ENCODE measurements at regions not wholly inside any gene's neighbourhood (a gene's known extent, or its start where the extent isn't known, plus 50 kb on each side); places are given as distances from the start of the nearest gene placed in this dataset.

DNA sequence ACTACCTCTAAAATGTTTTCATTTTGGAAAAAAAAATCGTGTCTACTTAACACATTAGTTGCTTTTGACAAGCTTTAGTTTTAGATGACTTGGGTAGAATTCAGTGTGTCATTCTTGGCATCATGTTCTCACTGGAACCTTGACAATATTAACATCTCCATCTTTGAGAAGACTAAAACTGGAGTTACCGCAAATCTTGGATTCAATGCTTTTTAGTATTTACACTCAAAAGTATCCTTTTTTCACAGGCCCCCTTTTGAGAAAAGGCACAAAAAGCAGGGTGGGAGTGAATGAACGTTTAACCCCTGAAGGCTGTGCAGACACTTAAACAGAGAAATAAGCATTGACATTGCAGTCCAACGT lies 549.1 kb downstream of the CSNK1G3 start:
- H3K4me3 ChIP-seq (ENCODE audit: insufficient read depth, low read depth, low read length): no peak overlapping the region
- H3K27me3 ChIP-seq (ENCODE audit: control insufficient read depth, insufficient read depth, low read length, poor library complexity, severe bottlenecking): no peaks in the 10 kb centered on the region
- H3K36me3 ChIP-seq (ENCODE audit: control insufficient read depth, insufficient read depth, low read length): no peaks in the 10 kb centered on the region
- H3K27ac ChIP-seq (ENCODE audit: insufficient read depth, low read depth, low read length, poor library complexity, severe bottlenecking): no peak overlapping the region
- WGBS, 2 experiments: 85 to 94% methylated on average over 2 to 4 of the region's 4 CpGs
- H3K4me1 ChIP-seq (ENCODE audit: control insufficient read depth, insufficient read depth, low read length): no peaks in the 10 kb centered on the region
- H3K9me3 ChIP-seq (ENCODE audit: control insufficient read depth, low read length): no peaks in the 10 kb centered on the region

DNA sequence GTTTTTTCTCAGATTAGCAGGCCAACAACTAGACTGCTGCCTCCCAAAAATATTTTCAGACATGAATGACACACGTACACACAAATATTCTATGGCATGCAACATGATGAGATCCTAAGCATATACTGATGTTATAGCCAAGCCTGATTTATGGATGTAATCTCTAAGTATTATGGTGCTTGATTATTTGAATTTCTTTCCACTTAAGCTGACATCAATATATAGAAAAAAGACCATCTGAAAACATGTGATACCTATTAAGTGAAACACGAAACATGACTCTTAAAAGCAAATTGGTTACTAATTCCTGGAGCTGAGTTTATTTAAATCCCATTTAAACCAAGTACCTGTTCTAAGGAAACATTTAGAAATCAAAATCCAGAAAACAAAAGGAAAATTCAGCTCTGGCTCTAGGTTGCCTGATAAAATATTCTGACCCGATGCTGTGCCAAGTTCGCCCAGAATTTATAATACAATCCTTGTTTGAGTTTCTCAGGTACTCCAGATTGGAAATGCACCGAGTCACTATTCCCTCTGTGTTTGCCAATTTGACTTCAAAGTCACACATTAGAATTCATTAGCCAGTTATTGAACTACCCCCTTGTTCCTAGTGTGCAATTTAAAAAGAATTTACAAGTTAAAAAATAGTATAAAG lies 548.6 kb downstream of the CSNK1G3 start:
- Histone ChIP-seq H3K4me3 (ENCODE audit: insufficient read depth, low read depth, low read length) (no peak overlapping the region), H3K27me3 (ENCODE audit: control insufficient read depth, insufficient read depth, low read length, poor library complexity, severe bottlenecking) (no peaks in the 10 kb centered on the region), H3K36me3 (ENCODE audit: control insufficient read depth, insufficient read depth, low read length) (no peaks in the 10 kb centered on the region), H3K9me3 (ENCODE audit: control insufficient read depth, low read length) (no peaks in the 10 kb centered on the region), H3K27ac (ENCODE audit: insufficient read depth, low read depth, low read length, poor library complexity, severe bottlenecking) (no peak overlapping the region), H3K4me1 (ENCODE audit: control insufficient read depth, insufficient read depth, low read length) (no peaks in the 10 kb centered on the region)
- 77 to 93% methylated on average over 4 to 5 of the region's 5 CpGs for WGBS, 2 experiments

DNA sequence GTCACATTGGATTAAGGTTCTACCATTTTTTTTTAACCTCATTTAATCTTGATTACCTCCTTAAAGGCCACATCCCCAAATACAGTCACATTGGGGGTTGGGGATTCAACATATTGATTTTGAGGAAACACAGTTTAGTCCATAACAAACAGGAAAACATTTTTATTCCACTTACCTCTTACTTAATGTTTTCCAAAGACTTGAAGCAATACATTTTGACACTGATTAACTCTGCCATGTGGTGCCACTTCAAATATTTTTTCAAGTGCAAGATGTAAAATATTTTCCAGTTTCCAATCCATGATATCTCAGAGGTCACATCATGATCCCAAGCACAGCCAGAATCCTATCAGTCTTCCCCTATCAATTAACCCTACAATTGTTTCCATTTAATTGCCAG lies 548.0 kb downstream of the CSNK1G3 start:
- H3K27me3 ChIP-seq (ENCODE audit: control insufficient read depth, insufficient read depth, low read length, poor library complexity, severe bottlenecking): no peaks in the 10 kb centered on the region
- H3K9me3 ChIP-seq (ENCODE audit: control insufficient read depth, low read length): no peaks in the 10 kb centered on the region
- H3K27ac ChIP-seq (ENCODE audit: insufficient read depth, low read depth, low read length, poor library complexity, severe bottlenecking): no peak overlapping the region
- no peaks in the 10 kb centered on the region for H3K36me3 ChIP-seq (ENCODE audit: control insufficient read depth, insufficient read depth, low read length)
- no peak overlapping the region for H3K4me3 ChIP-seq (ENCODE audit: insufficient read depth, low read depth, low read length)
- H3K4me1 ChIP-seq (ENCODE audit: control insufficient read depth, insufficient read depth, low read length): no peaks in the 10 kb centered on the region

DNA sequence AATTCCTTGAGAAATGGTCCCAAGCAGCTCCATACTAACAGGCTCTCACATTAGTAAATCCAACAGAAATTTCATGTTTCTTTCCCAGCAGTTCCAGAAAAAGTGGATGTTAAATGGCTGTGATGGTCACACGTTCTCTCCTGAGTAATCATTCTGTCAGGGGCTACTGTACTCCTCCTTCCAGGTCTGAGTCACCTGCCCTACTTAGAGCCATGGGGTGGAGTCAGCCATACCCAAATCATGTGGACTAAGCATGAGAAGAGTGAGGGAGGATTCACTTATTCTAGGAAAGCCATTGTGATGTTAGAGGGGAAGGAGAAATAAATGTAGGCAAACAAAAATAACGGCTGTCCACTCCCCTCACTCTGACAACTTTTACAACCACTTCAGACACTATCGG lies 547.2 kb downstream of the CSNK1G3 start:
- H3K27me3 ChIP-seq (ENCODE audit: control insufficient read depth, insufficient read depth, low read length, poor library complexity, severe bottlenecking): no peaks in the 10 kb centered on the region
- WGBS, 2 experiments: 93 to 96% methylated on average over 3 of the region's 3 CpGs

DNA sequence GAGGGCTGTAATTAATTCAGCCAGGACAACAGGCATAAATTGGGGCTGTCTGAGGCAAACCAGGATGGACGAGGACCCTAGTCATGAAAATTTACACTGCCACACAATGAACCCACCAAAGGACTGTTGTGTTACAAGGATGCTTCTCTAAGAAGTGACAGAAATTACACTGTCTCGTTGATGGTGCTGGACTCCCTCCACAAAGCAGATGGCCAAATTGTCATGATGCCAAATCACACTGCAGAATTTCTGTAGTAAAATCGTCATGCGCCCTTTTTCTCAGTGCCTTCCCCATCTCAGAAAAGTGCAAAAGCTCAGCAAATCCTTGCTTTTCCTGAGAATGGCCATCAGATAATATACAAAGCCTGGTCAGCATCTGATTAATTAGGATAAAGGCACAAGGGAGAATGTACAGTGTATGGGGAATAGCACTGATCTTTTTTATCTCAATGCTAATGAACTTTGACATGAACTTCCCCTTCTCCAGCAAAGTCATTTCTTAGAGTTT lies 545.8 kb downstream of the CSNK1G3 start:
- H3K4me1 ChIP-seq (ENCODE audit: control insufficient read depth, insufficient read depth, low read length): no peaks in the 10 kb centered on the region

More for the DNA sequence above, 547.2 kb downstream of the CSNK1G3 start:
- Histone ChIP-seq H3K4me3 (ENCODE audit: insufficient read depth, low read depth, low read length) (no peak overlapping the region), H3K4me1 (ENCODE audit: control insufficient read depth, insufficient read depth, low read length) (no peaks in the 10 kb centered on the region), H3K27ac (ENCODE audit: insufficient read depth, low read depth, low read length, poor library complexity, severe bottlenecking) (no peak overlapping the region), H3K36me3 (ENCODE audit: control insufficient read depth, insufficient read depth, low read length) (no peaks in the 10 kb centered on the region), H3K9me3 (ENCODE audit: control insufficient read depth, low read length) (no peaks in the 10 kb centered on the region)

DNA sequence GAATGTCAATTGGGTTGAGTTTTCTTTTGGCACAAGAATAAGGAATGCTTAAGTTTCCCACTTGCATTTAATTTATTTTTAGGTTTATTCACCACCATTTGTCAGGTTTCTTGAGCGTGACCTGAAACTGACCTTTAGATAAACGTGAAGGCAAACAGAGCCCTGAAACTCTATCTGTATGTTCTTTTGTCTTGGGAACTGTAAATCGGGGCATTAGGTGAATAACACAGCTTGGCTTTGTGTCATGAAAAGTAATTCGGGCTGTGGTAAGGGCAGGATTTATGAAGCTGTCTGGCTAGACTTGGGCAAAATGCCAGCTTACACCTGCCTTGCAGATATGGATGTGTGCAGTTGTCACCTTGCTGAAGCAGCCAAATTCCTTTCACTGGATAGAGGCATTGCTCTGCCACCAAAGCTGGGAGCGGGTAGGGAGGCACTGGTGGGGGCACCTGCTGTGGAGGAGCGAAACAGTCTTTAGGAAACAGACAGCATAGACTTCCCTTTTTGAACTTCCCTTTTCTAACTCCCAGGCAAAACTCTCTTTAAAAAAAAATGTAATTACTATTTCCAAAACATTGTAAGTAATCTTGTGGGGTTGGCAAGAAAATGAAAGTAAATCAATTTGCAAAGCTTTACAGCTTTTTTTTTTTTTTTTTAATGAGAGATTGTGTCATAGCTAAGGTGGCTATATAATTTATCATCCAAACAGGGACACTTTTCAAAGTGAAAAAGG lies 545.2 kb downstream of the CSNK1G3 start:
- Histone ChIP-seq H3K27me3 (ENCODE audit: control insufficient read depth, insufficient read depth, low read length, poor library complexity, severe bottlenecking) (no peaks in the 10 kb centered on the region), H3K4me1 (ENCODE audit: control insufficient read depth, insufficient read depth, low read length) (no peaks in the 10 kb centered on the region), H3K4me3 (ENCODE audit: insufficient read depth, low read depth, low read length) (no peak overlapping the region), H3K36me3 (ENCODE audit: control insufficient read depth, insufficient read depth, low read length) (no peaks in the 10 kb centered on the region), H3K9me3 (ENCODE audit: control insufficient read depth, low read length) (no peaks in the 10 kb centered on the region), H3K27ac (ENCODE audit: insufficient read depth, low read depth, low read length, poor library complexity, severe bottlenecking) (no peak overlapping the region)
- WGBS, 2 experiments: 84 to 87% methylated on average over 5 to 6 of the region's 6 CpGs

More for the DNA sequence above, 545.8 kb downstream of the CSNK1G3 start:
- H3K27me3 ChIP-seq (ENCODE audit: control insufficient read depth, insufficient read depth, low read length, poor library complexity, severe bottlenecking): no peaks in the 10 kb centered on the region
- H3K36me3 ChIP-seq (ENCODE audit: control insufficient read depth, insufficient read depth, low read length): no peaks in the 10 kb centered on the region
- H3K4me3 ChIP-seq (ENCODE audit: insufficient read depth, low read depth, low read length): no peak overlapping the region
- no peak overlapping the region for H3K27ac ChIP-seq (ENCODE audit: insufficient read depth, low read depth, low read length, poor library complexity, severe bottlenecking)
- 92 to 95% methylated on average over 4 of the region's 4 CpGs for WGBS, 2 experiments
- H3K9me3 ChIP-seq (ENCODE audit: control insufficient read depth, low read length): no peaks in the 10 kb centered on the region

DNA sequence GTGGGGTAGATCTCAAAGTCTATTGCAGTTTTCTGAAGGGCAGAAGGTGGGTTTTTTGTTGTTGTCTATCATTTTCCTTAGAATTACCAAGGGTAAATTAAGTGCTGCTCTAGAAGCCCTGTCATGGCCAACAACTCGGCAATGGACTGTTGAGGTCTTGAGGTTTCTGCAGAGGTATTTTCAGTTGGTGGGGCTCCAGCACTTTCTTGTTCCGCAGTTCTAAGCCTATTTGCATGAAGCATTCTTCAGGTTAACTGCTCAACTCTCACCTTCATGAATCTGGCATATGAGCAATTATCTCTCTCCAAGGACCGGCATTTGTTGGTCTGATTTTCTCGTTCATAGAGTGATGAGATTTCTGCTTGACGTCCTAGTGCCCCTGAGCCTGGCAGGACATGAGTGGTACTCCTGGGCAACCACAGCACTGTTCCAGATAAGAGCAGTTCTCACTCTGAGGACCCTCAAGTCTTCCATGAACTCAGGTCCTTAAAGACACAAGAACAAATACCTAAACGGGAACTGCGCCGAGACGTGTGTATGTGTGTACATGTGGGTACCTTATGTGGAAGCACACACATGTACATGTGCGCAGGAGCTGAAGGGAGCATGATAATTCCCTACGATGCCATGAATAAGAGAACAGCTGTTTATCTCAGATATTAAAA lies 544.5 kb downstream of the CSNK1G3 start:
- no peak overlapping the region for H3K4me3 ChIP-seq (ENCODE audit: insufficient read depth, low read depth, low read length)
- H3K36me3 ChIP-seq (ENCODE audit: control insufficient read depth, insufficient read depth, low read length): no peaks in the 10 kb centered on the region
- no peaks in the 10 kb centered on the region for H3K9me3 ChIP-seq (ENCODE audit: control insufficient read depth, low read length)
- H3K27ac ChIP-seq (ENCODE audit: insufficient read depth, low read depth, low read length, poor library complexity, severe bottlenecking): no peak overlapping the region
- H3K4me1 ChIP-seq (ENCODE audit: control insufficient read depth, insufficient read depth, low read length): no peaks in the 10 kb centered on the region
- 95% methylated on average over 11 of the region's 11 CpGs for WGBS, 2 experiments
- H3K27me3 ChIP-seq (ENCODE audit: control insufficient read depth, insufficient read depth, low read length, poor library complexity, severe bottlenecking): no peaks in the 10 kb centered on the region

DNA sequence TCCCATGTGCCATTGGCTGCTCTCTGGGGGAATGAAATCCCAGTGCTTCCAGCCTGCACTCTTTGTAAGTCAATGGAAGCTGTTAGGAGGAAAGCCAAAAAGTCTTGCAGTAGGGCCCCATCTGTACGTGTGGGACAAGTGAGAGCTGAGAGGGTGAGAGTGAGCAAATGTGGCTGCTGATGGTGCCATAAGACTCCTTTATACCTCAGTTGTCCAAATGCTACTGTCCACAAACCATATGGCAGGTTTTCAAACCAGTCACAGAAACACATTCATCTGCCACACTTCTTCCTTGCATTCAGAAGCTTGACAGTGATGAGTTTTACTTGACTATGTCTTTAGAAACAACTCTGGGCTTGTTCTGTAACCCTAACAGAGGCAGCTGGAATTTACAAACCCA lies 543.8 kb downstream of the CSNK1G3 start:
- Histone ChIP-seq H3K27ac (ENCODE audit: insufficient read depth, low read depth, low read length, poor library complexity, severe bottlenecking) (no peak overlapping the region), H3K27me3 (ENCODE audit: control insufficient read depth, insufficient read depth, low read length, poor library complexity, severe bottlenecking) (no peaks in the 10 kb centered on the region), H3K4me1 (ENCODE audit: control insufficient read depth, insufficient read depth, low read length) (no peaks in the 10 kb centered on the region), H3K4me3 (ENCODE audit: insufficient read depth, low read depth, low read length) (no peak overlapping the region), H3K9me3 (ENCODE audit: control insufficient read depth, low read length) (no peaks in the 10 kb centered on the region), H3K36me3 (ENCODE audit: control insufficient read depth, insufficient read depth, low read length) (no peaks in the 10 kb centered on the region)
- WGBS, 2 experiments: 82 to 97% methylated on average over 1 of the region's 1 CpG

DNA sequence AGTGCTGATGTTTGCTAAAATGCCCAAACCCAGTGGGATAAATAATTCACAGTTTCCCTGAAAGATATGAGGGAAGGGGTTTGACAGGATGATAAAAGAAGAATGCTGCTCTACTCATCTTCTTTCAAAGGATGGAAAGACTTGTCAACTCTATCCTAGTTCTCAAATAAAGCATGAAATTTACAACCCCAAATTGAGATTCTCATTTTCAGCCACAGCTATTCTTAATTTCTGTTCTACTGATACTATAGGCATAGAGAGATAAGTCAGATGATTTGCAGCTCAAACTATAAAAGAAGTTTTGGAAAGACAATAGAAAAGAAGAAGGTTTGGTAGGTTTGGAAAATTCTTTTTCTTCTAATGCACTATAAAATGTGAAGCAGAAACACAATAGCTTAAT lies 542.6 kb downstream of the CSNK1G3 start:
- Histone ChIP-seq H3K27ac (ENCODE audit: insufficient read depth, low read depth, low read length, poor library complexity, severe bottlenecking) (no peak overlapping the region), H3K27me3 (ENCODE audit: control insufficient read depth, insufficient read depth, low read length, poor library complexity, severe bottlenecking) (no peaks in the 10 kb centered on the region), H3K4me3 (ENCODE audit: insufficient read depth, low read depth, low read length) (no peak overlapping the region), H3K9me3 (ENCODE audit: control insufficient read depth, low read length) (no peaks in the 10 kb centered on the region), H3K36me3 (ENCODE audit: control insufficient read depth, insufficient read depth, low read length) (no peaks in the 10 kb centered on the region), H3K4me1 (ENCODE audit: control insufficient read depth, insufficient read depth, low read length) (no peaks in the 10 kb centered on the region)

DNA sequence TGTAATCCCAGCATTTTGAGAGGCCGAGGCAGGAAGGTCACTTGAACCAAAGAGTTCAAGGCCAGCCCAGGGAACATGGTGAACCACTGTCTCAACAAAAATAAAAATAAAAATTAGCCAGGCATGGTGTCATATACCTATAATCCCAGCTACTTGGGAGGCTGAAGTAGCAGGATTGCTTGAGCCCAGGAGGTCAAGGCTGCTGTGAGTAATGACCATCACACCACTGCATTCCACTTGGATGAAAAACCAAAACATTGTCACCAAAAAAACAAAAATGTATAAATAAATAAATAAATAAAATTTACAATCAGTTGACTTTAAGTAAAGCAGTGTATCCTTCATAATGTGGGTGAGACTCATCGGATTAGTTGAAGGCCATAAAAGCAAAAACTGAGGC lies 541.4 kb downstream of the CSNK1G3 start:
- Histone ChIP-seq H3K4me1 (ENCODE audit: control insufficient read depth, insufficient read depth, low read length) (no peaks in the 10 kb centered on the region), H3K27me3 (ENCODE audit: control insufficient read depth, insufficient read depth, low read length, poor library complexity, severe bottlenecking) (no peaks in the 10 kb centered on the region), H3K4me3 (ENCODE audit: insufficient read depth, low read depth, low read length) (no peak overlapping the region), H3K9me3 (ENCODE audit: control insufficient read depth, low read length) (no peaks in the 10 kb centered on the region), H3K36me3 (ENCODE audit: control insufficient read depth, insufficient read depth, low read length) (no peaks in the 10 kb centered on the region), H3K27ac (ENCODE audit: insufficient read depth, low read depth, low read length, poor library complexity, severe bottlenecking) (no peak overlapping the region)
- WGBS, 2 experiments: 75 to 94% methylated on average over 2 of the region's 2 CpGs

Measured in ectodermal cell (in vitro differentiated cells).